ENCODE measurements at regions not wholly inside any gene's neighbourhood (a gene's known extent, or its start where the extent isn't known, plus 50 kb on each side); places are given as distances from the start of the nearest gene placed in this dataset.

- TF ChIP-seq, protein P1, sequence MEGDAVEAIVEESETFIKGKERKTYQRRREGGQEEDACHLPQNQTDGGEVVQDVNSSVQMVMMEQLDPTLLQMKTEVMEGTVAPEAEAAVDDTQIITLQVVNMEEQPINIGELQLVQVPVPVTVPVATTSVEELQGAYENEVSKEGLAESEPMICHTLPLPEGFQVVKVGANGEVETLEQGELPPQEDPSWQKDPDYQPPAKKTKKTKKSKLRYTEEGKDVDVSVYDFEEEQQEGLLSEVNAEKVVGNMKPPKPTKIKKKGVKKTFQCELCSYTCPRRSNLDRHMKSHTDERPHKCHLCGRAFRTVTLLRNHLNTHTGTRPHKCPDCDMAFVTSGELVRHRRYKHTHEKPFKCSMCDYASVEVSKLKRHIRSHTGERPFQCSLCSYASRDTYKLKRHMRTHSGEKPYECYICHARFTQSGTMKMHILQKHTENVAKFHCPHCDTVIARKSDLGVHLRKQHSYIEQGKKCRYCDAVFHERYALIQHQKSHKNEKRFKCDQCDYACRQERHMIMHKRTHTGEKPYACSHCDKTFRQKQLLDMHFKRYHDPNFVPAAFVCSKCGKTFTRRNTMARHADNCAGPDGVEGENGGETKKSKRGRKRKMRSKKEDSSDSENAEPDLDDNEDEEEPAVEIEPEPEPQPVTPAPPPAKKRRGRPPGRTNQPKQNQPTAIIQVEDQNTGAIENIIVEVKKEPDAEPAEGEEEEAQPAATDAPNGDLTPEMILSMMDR (IDR thresholded peaks at IDR 0.05; ENCODE audit: extremely low read depth, low read depth, low read length), result no peak
- no peaks in the 10 kb centered on the region for H3K9me3 ChIP-seq (ENCODE audit: low read depth, low read length)
- no peak overlapping the region for H3K27ac ChIP-seq (ENCODE audit: low read depth, low read length)
- H3K4me1 ChIP-seq (ENCODE audit: insufficient read depth, low read length), result no peaks in the 10 kb centered on the region
- no peaks in the 10 kb centered on the region for H3K27me3 ChIP-seq (ENCODE audit: insufficient read depth, low read length)
- no peaks in the 10 kb centered on the region for H3K36me3 ChIP-seq (ENCODE audit: insufficient read depth, low read length)
- no peak overlapping the region for H3K4me3 ChIP-seq (ENCODE audit: insufficient read depth, low read length)
- DNase-seq (ENCODE audit: insufficient read length, low spot score, missing footprints), result no peak
- no peak overlapping the region for H3K4me2 ChIP-seq (ENCODE audit: insufficient read depth, low read length)
- no peaks in the 10 kb centered on the region for H4K20me1 ChIP-seq (ENCODE audit: insufficient read depth, low read length)
- H3K79me2 ChIP-seq (ENCODE audit: insufficient read depth, low read length), result no peaks in the 10 kb centered on the region
- H2AFZ ChIP-seq (ENCODE audit: low read length), result no peak overlapping the region
These were observed 140.1 kb downstream of the ANXA2 start for GRCh38 chr15:60257591-60258159.

GRCh38 chr15:60259469-60259868, 138.3 kb downstream of the ANXA2 start:
- Histone ChIP-seq H3K9me3 (ENCODE audit: low read depth, low read length) (no peaks in the 10 kb centered on the region), H3K27me3 (ENCODE audit: insufficient read depth, low read length) (peaks cover 6% of the 10 kb centered on the region), H4K20me1 (ENCODE audit: insufficient read depth, low read length) (no peaks in the 10 kb centered on the region), H3K4me1 (ENCODE audit: insufficient read depth, low read length) (no peaks in the 10 kb centered on the region), H2AFZ (ENCODE audit: low read length) (no peak overlapping the region), H3K27ac (ENCODE audit: low read depth, low read length) (no peak overlapping the region), H3K4me3 (ENCODE audit: insufficient read depth, low read length) (no peak overlapping the region), H3K36me3 (ENCODE audit: insufficient read depth, low read length) (no peaks in the 10 kb centered on the region), H3K4me2 (ENCODE audit: insufficient read depth, low read length) (no peak overlapping the region), H3K79me2 (ENCODE audit: insufficient read depth, low read length) (no peaks in the 10 kb centered on the region)
- no peak for DNase-seq (ENCODE audit: insufficient read length, low spot score, missing footprints)
- TF ChIP-seq, protein P1 (IDR thresholded peaks at IDR 0.05; ENCODE audit: extremely low read depth, low read depth, low read length), result no peak

DNA sequence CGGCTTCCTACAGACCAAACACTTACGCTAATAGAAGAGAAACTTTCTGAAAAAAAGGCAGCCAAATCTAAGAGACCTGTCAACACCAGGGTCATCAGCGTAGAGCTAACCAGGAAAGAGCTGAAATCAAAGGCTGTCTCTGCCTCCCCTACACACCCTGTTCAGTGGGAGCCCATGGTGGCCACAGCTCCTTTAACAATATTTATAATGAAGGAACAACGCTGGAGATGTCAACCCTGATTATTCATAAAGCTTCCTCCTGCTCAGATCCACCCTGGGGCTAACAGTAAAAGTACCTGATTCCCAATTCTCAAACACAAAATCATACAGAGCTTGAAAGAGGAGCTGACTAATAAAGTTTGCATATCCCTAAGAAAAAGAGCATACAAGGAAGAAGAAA, 133.7 kb downstream of the ANXA2 start:
- Histone ChIP-seq H2AFZ (ENCODE audit: low read length) (no peak overlapping the region), H3K4me3 (ENCODE audit: insufficient read depth, low read length) (no peak overlapping the region), H3K27me3 (ENCODE audit: insufficient read depth, low read length) (peaks cover 14% of the 10 kb centered on the region), H3K36me3 (ENCODE audit: insufficient read depth, low read length) (no peaks in the 10 kb centered on the region), H3K4me2 (ENCODE audit: insufficient read depth, low read length) (no peak overlapping the region), H3K9me3 (ENCODE audit: low read depth, low read length) (no peaks in the 10 kb centered on the region), H3K79me2 (ENCODE audit: insufficient read depth, low read length) (no peaks in the 10 kb centered on the region), H3K4me1 (ENCODE audit: insufficient read depth, low read length) (no peaks in the 10 kb centered on the region), H4K20me1 (ENCODE audit: insufficient read depth, low read length) (no peaks in the 10 kb centered on the region), H3K27ac (ENCODE audit: low read depth, low read length) (no peak overlapping the region)
- TF ChIP-seq, protein P1 (IDR thresholded peaks at IDR 0.05; ENCODE audit: extremely low read depth, low read depth, low read length), result no peak
- no peak for DNase-seq (ENCODE audit: insufficient read length, low spot score, missing footprints)

DNA sequence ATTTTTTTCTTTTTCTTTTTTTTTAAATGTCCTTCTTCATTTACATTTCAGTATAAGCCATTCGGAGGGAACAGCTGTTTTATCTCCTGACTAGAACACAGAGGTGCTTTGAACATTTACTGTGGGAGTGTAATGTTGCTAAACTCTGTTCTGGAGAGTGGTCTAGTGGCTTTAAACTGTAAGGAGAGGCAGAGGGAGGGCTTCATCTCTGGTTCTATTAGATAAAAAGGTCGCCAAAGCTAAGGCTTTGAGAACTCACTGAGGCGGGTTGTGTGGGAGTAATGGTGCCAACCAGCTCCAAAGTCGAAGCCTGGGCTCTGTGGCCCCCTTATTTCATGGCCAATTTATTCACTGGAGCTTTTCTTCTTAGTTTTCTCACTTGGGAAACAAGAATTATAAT, 133.2 kb downstream of the ANXA2 start:
- no peaks in the 10 kb centered on the region for H3K9me3 ChIP-seq (ENCODE audit: low read depth, low read length)
- H3K4me1 ChIP-seq (ENCODE audit: insufficient read depth, low read length), result no peaks in the 10 kb centered on the region
- TF ChIP-seq, protein P1 (IDR thresholded peaks at IDR 0.05; ENCODE audit: extremely low read depth, low read depth, low read length), result no peak
- H3K27ac ChIP-seq (ENCODE audit: low read depth, low read length), result no peak overlapping the region
- H3K79me2 ChIP-seq (ENCODE audit: insufficient read depth, low read length), result no peaks in the 10 kb centered on the region
- no peaks in the 10 kb centered on the region for H4K20me1 ChIP-seq (ENCODE audit: insufficient read depth, low read length)
- H3K4me3 ChIP-seq (ENCODE audit: insufficient read depth, low read length), result no peak overlapping the region
- no peaks in the 10 kb centered on the region for H3K36me3 ChIP-seq (ENCODE audit: insufficient read depth, low read length)
- H2AFZ ChIP-seq (ENCODE audit: low read length), result no peak overlapping the region
- peaks cover 14% of the 10 kb centered on the region for H3K27me3 ChIP-seq (ENCODE audit: insufficient read depth, low read length)
- no peak for DNase-seq (ENCODE audit: insufficient read length, low spot score, missing footprints)
- no peak overlapping the region for H3K4me2 ChIP-seq (ENCODE audit: insufficient read depth, low read length)

All from osteoblast (primary cell).